ENCODE measurements at regions not wholly inside any gene's neighbourhood (a gene's known extent, or its start where the extent isn't known, plus 50 kb on each side); places are given as distances from the start of the nearest gene placed in this dataset.

GRCh38 chr11:127485541-127485940 lies 485.0 kb upstream of the KIRREL3 start:
- DNase-seq (ENCODE audit: low read depth) = no peak

- DNase-seq (ENCODE audit: low read depth) = no peak
These were observed 480.8 kb upstream of the KIRREL3 start for GRCh38 chr11:127481391-127481790.

GRCh38 chr11:127478826-127479225 lies 478.3 kb upstream of the KIRREL3 start:
- DNase-seq (ENCODE audit: low read depth) = no peak

- no peak for DNase-seq (ENCODE audit: low read depth)
These were observed 474.2 kb upstream of the KIRREL3 start for GRCh38 chr11:127474766-127475165.

GRCh38 chr11:127472505-127472904 lies 471.9 kb upstream of the KIRREL3 start:
- DNase-seq (ENCODE audit: low read depth) = no peak

- no peak for DNase-seq (ENCODE audit: low read depth)
These were observed 471.1 kb upstream of the KIRREL3 start for GRCh38 chr11:127471662-127472061.

- no peak for DNase-seq (ENCODE audit: low read depth)
These were observed 469.8 kb upstream of the KIRREL3 start for GRCh38 chr11:127470306-127470884.

GRCh38 chr11:127464325-127464724 lies 463.8 kb upstream of the KIRREL3 start:
- no peak for DNase-seq (ENCODE audit: low read depth)

GRCh38 chr11:127462065-127462344 lies 461.4 kb upstream of the KIRREL3 start:
- no peak for DNase-seq (ENCODE audit: low read depth)

GRCh38 chr11:127461241-127462064 lies 460.9 kb upstream of the KIRREL3 start:
- no peak for DNase-seq (ENCODE audit: low read depth)

- DNase-seq (ENCODE audit: low read depth) = no peak
These were observed 458.0 kb upstream of the KIRREL3 start for GRCh38 chr11:127458561-127458960.

GRCh38 chr11:127454856-127455255 lies 454.3 kb upstream of the KIRREL3 start:
- no peak for DNase-seq (ENCODE audit: low read depth)

GRCh38 chr11:127452533-127452932 lies 452.0 kb upstream of the KIRREL3 start:
- DNase-seq (ENCODE audit: low read depth) = no peak

GRCh38 chr11:127451861-127452260 lies 451.3 kb upstream of the KIRREL3 start:
- no peak for DNase-seq (ENCODE audit: low read depth)

GRCh38 chr11:127448101-127448500 lies 447.5 kb upstream of the KIRREL3 start:
- DNase-seq (ENCODE audit: low read depth) = no peak

GRCh38 chr11:127445476-127445875 lies 444.9 kb upstream of the KIRREL3 start:
- no peak for DNase-seq (ENCODE audit: low read depth)

GRCh38 chr11:127443297-127443696 lies 442.7 kb upstream of the KIRREL3 start:
- DNase-seq (ENCODE audit: low read depth) = no peak

- no peak for DNase-seq (ENCODE audit: low read depth)
These were observed 440.0 kb upstream of the KIRREL3 start for GRCh38 chr11:127440616-127441015.

GRCh38 chr11:127425281-127425680 lies 424.7 kb upstream of the KIRREL3 start:
- no peak for DNase-seq (ENCODE audit: low read depth)

- no peak for DNase-seq (ENCODE audit: low read depth)
These were observed 424.1 kb upstream of the KIRREL3 start for GRCh38 chr11:127424661-127425060.

- no peak for DNase-seq (ENCODE audit: low read depth)
These were observed 419.6 kb upstream of the KIRREL3 start for GRCh38 chr11:127420139-127420538.

- DNase-seq (ENCODE audit: low read depth) = no peak
These were observed 412.3 kb upstream of the KIRREL3 start for GRCh38 chr11:127412722-127413380.

GRCh38 chr11:127412234-127412633 lies 411.7 kb upstream of the KIRREL3 start:
- DNase-seq (ENCODE audit: low read depth) = no peak
